Right lung (tissue), 2 donors: ENCODE measurements at regions not wholly inside any gene's neighbourhood (a gene's known extent, or its start where the extent isn't known, plus 50 kb on each side); places are given as distances from the start of the nearest gene placed in this dataset.
"Not testable (repeated sequence)": the region's sequence is repeated elsewhere in the genome, so short reads cannot be mapped to it uniquely, and the experiment has no call there.

ENCODE experiments used
- DNase-seq, 2 donors: peaks; one replicate each; pipeline ENCODE4 v3.0.0-alpha.2; 2013

DNA sequence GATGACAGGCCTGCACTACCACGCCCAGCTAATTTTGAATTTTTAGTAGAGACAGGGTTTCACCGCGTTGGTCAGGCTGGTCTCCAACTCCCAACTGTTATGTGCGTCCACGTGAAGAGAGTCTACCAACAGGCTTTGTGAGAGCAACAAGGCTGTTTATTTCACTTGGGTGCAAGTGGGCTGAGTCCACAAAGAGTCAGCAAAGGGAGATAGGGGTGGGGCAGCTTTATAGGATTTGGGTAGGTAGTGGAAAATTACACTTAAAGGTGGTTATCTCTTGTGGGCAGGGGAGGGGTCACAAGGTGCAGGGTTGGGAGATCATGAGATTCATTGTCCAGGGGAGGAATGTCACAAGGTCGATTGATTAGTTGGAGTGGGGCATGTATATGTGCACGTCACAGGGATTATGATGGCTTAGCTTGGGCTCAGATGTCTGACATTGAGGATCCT lies 111.6 kb downstream of the GOSR1 start:
- DNase-seq = no peak

DNA sequence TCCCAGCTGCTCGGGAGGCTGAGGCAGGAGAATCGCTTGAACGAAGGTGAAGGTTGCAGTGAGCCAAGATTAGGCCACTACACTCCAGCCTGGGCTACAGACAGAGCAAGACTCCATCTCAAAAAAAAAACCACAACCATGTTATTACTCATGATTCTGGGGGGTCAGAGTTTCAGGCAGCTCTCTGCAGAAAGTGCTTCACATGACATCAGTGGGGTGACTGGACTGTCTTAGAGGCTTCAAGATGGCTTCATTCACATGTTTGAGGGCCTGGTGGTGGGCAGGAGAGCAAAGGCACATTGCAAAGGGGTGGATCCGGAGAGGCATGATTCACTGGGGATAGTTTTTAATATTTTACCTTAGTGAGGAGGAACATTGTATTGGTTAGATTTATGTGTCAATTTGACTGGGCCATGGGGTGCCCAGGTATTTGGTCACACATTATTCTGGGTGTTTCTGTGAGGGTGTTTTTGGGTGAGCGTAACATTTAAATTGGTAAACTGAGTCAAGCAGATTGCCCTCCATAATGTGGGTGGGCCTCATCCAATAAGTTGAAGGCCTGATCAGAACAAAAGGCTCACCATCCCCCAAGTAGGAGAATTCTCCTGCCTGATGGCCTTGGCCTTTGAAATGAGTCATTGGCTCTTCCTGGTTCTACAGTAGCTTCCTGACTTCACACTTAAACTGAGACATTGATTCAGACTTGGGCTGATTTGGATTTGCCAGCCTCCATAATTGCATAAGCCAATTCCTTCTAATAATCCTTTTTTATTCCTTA lies 109.8 kb downstream of the GOSR1 start:
- DNase-seq = no peak

DNA sequence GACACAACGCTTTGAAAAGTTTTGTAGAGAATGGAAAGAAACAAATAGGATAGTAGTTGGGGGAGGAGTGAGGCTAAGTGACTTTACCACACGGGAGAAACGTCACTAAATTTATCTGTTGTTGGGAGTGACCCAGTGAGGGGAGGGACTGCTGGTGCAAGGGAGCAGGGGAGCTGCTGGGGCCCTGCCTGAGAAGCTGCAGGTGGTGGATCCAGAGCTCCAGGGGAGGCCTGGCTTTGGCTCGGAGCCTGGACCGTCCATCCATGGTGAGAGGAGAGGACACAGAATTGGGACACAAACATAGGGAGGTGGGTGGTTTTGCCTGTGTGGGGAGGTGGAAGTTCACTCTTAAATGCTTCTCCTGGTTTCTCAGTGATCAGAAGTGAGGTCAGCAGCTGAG lies 107.6 kb downstream of the GOSR1 start:
- DNase-seq = no peak

DNA sequence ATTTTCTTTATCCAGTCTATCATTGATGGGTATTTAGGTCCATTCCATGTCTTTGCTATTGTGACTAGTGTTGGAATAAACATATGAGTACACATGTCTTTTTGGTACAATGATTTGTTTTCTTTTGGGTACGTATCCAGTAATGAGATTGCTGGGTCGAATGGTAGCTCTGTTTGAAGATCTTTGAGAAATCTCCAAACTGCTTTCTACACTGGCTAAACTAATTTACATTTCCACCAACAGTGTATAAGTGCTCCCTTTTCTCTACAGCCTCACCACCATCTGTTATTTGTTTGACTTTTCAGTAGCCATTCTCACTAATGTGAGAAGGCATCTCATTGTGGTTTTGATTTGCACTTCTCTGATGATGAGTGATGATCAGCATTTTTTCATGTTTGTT lies 103.7 kb downstream of the GOSR1 start:
- no peak for DNase-seq

DNA sequence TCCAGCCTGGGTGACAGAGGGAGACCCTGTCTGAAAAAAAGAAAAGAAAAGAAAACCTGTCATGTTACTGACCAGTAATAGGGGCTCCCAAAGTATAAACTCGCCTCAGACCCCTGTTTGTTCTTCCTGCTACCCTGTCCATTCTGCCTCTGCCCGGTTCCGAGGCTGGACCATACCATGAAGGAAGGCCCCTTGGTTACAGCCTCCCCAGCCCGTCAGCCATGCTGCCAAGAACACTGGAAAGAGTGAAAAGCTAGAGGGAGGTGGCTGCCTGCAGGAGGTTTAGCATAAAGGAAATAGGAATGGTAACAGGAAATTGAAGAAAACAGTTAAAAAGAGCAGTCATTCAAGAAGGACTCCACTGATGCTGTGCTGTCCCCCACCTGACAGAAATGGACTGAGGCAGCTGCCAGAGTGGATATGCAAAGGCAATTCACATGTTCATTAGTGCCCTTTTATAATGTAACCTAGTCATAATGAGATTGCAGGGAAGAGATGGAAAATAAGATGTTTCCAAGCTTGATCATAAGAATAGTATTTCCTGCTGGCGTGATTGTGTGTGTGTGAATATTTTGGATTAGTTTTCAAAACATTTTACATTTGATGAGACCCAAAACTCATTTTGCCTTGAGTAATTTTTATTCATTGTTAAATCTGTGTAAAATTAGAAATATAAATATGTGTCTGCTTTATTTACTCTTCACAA lies 102.6 kb downstream of the GOSR1 start:
- no peak for DNase-seq

DNA sequence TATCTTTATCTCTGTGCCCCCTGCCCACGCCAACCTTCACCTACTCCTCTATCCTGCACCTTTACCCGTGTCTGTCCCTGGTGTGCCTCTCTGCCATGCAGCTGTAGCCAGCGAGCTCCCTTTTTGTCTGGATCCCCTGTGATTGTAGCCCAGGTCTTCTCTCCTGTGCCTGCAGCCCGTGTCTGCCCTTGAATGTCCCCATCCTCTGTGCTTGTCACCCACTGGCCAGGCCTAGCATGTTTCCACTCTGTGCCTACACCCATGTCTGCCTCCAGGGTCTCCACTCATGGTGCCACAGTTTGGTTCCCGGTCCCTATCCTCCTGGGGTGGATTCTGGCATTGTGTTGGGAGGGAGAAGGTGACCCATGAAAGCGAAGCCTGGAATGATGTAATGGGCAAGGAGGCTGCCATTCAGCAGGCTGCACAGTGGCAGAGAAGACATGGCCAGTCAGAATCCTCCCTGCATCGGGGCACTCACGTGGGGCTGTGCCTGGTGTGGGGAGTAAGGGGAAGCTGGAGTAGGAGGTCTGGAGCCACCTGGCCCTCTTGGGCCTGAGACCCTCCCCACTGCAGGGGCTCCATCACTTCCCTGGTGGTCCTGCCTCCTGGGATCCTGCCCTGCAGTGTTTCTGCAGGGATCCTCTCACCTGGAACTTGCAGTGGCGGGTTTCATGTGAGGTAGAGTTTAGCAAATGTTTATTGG lies 101.0 kb downstream of the GOSR1 start:
- not testable (repeated sequence) for DNase-seq
